ENCODE measurements at regions not wholly inside any gene's neighbourhood (a gene's known extent, or its start where the extent isn't known, plus 50 kb on each side); places are given as distances from the start of the nearest gene placed in this dataset.

DNA sequence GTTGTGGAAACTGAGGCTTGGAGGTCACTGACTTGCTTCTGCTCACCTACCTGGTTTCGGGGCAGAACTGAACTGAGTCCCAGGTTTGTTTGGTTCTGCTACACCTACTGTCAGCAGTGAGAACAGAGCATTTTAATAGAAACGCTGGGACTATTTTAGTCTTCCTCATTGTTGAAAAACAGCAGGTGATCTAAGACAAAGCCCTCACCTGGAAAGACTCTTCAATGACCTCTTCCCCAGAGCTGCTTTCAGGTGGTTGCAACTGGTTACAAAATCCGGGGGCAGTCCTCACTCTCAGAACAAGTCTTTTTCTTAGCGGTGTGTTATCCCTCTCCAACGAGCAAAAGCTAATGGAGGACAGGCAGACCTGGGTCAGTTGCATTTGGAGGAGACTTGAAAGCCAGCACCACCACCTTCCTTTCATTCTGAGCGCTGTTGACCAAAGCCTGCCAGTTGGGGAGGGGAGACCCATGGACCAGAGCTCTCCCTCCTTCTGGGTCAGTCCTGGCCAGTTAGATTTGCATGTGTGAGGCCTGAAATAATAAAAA is 217.0 kb downstream of the NCK2 start:
- no peak for TF ChIP-seq TAF1 (IDR thresholded peaks at IDR 0.05; ENCODE audit: borderline replicate concordance, low read depth, low read length)
- no peak for TF ChIP-seq POLR2A (IDR thresholded peaks at IDR 0.05; ENCODE audit: low read depth, low read length)
- no peak for TF ChIP-seq POLR2AphosphoS5 (IDR thresholded peaks at IDR 0.05; ENCODE audit: low read depth, low read length)
- DNase-seq (ENCODE audit: insufficient read length), result no peak

DNA sequence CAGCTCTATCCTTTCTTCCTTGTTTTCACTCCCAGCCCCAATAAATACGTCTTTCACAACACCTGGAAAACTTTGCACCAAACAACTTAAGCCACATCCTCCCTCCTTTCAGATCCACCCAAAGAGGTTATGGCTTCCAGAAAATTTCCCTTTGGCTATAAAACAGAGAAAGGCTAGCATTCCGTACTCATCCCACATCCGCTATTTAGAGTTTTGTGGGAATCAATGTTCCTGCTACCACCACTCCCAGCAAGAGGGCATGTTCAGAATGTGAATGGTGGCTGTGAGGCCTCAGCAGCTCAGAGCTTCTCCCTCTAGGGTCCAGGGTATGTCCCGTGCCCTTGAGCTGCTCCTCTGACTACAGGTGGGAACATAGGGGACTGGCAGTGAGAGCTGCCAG is 214.6 kb downstream of the NCK2 start:
- no peak for TF ChIP-seq POLR2AphosphoS5 (IDR thresholded peaks at IDR 0.05; ENCODE audit: low read depth, low read length)
- no peak for TF ChIP-seq TAF1 (IDR thresholded peaks at IDR 0.05; ENCODE audit: borderline replicate concordance, low read depth, low read length)
- TF ChIP-seq POLR2A (IDR thresholded peaks at IDR 0.05; ENCODE audit: low read depth, low read length), result no peak
- DNase-seq (ENCODE audit: insufficient read length), result no peak
- no peak for FAIRE-seq

More for the DNA sequence above, 217.0 kb downstream of the NCK2 start:
- no peak for FAIRE-seq

DNA sequence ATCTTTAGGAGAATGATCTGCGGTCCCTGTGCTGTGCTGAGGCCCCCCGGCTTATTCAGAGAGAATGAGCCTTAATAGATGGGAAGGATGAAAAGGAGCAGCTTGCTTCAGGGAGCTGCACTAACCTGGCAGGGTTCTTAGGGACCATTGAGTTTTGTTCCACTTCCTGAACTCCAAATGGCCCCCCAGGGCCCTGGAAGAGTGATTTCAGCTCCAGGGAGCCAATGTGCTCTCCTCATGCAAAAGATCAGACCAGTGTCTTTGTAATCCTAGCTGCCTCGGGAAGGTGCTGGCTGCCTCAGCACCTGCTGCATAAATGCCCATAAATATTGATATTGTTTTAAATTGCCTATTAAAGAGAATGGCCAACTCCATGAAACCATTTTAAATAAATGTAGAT is 210.2 kb downstream of the NCK2 start:
- DNase-seq (ENCODE audit: insufficient read length) (no peak), FAIRE-seq (no peak)
- TF ChIP-seq POLR2AphosphoS5 (IDR thresholded peaks at IDR 0.05; ENCODE audit: low read depth, low read length) (no peak), POLR2A (IDR thresholded peaks at IDR 0.05; ENCODE audit: low read depth, low read length) (no peak), TAF1 (IDR thresholded peaks at IDR 0.05; ENCODE audit: borderline replicate concordance, low read depth, low read length) (no peak)

DNA sequence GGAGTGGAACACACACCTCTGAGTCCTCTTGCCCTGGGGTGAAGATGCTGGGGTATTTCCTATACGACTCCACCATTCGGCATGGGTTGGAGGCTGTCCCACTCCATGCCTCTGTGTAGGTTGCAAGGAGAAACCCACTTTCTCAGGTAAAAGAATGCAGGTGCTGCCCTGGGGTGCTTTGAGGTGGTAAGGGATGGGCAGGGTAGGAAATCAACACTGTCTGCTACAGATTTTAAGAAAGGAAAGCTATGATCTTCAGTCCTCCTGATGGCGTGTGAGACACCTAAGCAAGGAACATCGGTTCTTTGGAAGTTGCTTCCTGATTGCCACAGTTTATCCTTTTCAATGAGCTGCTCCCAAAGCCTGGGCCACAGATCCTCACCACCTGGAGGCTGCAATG is 209.2 kb downstream of the NCK2 start:
- DNase-seq (ENCODE audit: insufficient read length) (no peak), FAIRE-seq (no peak)
- TF ChIP-seq POLR2A (IDR thresholded peaks at IDR 0.05; ENCODE audit: low read depth, low read length), result no peak

DNA sequence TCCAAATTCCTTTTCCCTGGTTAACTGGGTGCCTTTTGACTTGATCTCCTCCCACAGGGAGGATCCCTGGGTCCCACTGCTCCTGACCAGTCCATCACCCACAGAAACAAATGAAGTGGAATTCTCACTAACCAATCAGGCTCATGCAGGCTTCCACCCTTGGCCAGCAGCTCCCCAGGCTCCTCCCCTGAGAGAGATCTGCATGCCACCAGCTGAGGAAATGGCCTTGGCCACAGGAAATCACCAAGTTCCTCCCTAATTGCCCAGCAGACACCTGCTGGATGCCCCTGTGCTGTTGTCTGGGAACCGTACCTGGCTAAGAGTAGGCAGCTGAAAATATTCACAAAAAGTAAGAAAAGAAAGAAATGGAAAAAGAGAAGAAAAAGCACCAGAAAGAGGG is 207.4 kb downstream of the NCK2 start:
- no peak for TF ChIP-seq TAF1 (IDR thresholded peaks at IDR 0.05; ENCODE audit: borderline replicate concordance, low read depth, low read length)
- TF ChIP-seq POLR2AphosphoS5 (IDR thresholded peaks at IDR 0.05; ENCODE audit: low read depth, low read length), result no peak
- TF ChIP-seq POLR2A (IDR thresholded peaks at IDR 0.05; ENCODE audit: low read depth, low read length), result no peak
- FAIRE-seq (no peak), DNase-seq (ENCODE audit: insufficient read length) (no peak)

DNA sequence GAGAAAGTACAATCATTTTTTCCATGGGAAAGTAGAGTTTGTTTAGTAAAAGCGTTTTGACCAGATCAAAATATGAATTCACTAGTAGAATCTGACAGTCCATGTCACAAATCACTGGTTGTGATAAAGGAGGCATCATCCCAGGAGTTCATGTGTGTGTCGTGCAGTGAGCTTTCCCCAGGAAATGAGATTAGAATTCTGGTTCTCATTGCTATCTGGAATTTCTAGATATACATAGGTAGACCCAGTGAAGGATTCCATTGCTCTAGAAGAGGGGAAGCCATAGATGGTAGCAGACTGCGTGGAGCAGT is 206.6 kb downstream of the NCK2 start:
- no peak for FAIRE-seq

DNA sequence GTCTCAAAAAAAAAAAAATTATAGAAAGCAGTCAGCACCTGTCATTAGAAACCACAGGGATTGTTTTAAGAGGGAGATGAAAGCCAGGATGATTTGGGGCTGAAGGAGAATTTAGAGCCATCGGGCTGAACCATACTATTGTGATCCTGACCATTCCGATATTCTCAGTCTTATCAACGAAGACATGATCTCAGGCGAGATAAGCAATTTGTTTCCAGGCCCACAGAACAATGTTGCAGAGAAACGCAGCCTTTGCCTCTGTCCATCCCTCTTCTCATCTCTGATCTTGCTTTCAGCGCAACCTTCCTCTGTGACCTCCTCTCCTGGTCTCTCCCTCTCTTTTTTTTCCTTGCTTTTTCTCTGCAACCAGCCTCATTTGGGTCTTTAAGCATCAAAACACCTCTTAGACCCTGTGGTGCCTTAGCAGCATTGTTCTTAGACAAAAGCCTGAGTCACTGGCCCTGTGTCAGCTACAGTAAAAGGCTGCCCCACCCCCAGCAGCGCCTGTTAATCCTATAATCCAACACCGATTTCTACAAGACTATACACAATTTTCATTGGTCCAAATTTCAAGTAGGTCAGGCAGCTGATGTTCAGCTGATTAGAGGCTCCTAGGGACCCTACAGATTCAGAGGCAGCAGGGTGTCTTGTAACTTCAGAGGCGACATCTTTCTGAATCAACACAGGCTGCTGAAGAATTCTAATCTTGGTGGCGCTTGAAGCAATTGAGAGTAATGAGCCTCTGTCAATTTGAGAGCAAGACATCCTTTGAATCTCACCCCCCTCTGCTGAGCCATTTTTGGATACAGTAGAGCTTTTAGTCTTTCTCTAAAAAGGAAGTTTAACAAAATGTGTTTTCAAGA is 206.0 kb downstream of the NCK2 start:
- FAIRE-seq (no peak), DNase-seq (ENCODE audit: insufficient read length) (no peak)

More for the DNA sequence above, 206.6 kb downstream of the NCK2 start:
- TF ChIP-seq TAF1 (IDR thresholded peaks at IDR 0.05; ENCODE audit: borderline replicate concordance, low read depth, low read length), result no peak
- no peak for TF ChIP-seq POLR2AphosphoS5 (IDR thresholded peaks at IDR 0.05; ENCODE audit: low read depth, low read length)
- no peak for TF ChIP-seq POLR2A (IDR thresholded peaks at IDR 0.05; ENCODE audit: low read depth, low read length)
- no peak for DNase-seq (ENCODE audit: insufficient read length)

DNA sequence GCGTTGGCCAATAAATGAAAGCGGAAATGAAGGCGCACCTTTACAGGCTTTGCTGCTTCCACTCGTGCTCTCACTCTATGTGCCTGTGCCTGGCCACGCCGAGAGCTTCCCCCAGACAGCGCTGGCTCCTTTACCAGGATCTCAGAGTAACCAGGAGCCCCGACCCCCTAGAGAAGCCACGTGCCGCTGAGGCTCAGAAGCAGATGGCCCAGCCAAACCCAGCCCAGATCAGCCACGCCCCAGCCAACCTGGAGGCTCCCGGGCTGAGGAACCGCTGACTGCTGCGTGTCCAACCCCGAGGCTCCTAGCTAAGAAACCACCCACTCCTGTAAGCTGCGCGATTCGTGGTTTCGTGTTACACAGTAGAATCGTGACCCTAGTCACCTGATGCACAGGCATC is 199.3 kb downstream of the NCK2 start:
- no peak for DNase-seq (ENCODE audit: insufficient read length)
- TF ChIP-seq TAF1 (IDR thresholded peaks at IDR 0.05; ENCODE audit: borderline replicate concordance, low read depth, low read length), result no peak
- no peak for TF ChIP-seq POLR2AphosphoS5 (IDR thresholded peaks at IDR 0.05; ENCODE audit: low read depth, low read length)
- TF ChIP-seq POLR2A (IDR thresholded peaks at IDR 0.05; ENCODE audit: low read depth, low read length), result no peak
- FAIRE-seq, result no peak

More for the DNA sequence above, 206.0 kb downstream of the NCK2 start:
- no peak for TF ChIP-seq TAF1 (IDR thresholded peaks at IDR 0.05; ENCODE audit: borderline replicate concordance, low read depth, low read length)
- TF ChIP-seq POLR2A (IDR thresholded peaks at IDR 0.05; ENCODE audit: low read depth, low read length), result no peak
